Suprapubic skin (tissue), 3 donors: ENCODE measurements at regions not wholly inside any gene's neighbourhood (a gene's known extent, or its start where the extent isn't known, plus 50 kb on each side); places are given as distances from the start of the nearest gene placed in this dataset.

Experiments
- EP300 ChIP-seq: sonication (generic); formaldehyde crosslinking; IDR thresholded peaks from one replicate; pipeline ENCODE4 v1.6.1; 2017; ENCODE audit warnings: antibody characterized with exemption
- POLR2A ChIP-seq, 2 donors: fragments of 450-650 bp; IDR thresholded peaks; one replicate each; pipeline ENCODE4 v1.6.1; 2017; ENCODE audit warnings: antibody characterized with exemption in 2 of 2, mild to moderate bottlenecking in 2 of 2, moderate library complexity in 2 of 2
- TF ChIP-seq, protein P1 (sequence below), 2 donors: fragments of 200-600 bp in 1 of 2; fragments of 450-650 bp in 1 of 2; sonication (generic) in 1 of 2; IDR thresholded peaks; one replicate each; pipeline ENCODE4 v1.5.1; 2016 to 2019; ENCODE audit warnings: antibody characterized with exemption in 2 of 2, mild to moderate bottlenecking in 1 of 2, moderate library complexity in 1 of 2

DNA sequence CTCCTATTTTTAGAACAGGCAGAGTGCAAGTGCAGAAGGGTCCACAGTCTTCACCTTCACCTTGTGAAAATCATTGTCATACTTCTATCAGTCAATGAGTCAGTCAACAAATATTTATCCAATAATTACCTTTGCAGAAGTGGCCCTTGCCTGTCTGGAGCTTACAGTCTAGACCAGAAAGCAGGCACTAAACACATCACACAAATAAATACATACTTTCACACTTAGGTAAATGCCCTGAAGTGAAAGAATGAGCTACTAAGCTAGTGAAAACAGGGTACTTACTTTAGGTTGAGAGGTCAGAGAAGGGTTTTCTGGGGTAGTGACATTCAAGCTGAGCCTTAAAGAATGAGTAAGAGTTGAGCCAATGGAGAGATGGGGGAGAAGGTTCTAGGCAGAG, 421.9 kb upstream of the ADAMTSL1 start:
- TF ChIP-seq POLR2A (IDR thresholded peaks at IDR 0.05) (no peak), EP300 (no peak)
- TF ChIP-seq, protein P1, sequence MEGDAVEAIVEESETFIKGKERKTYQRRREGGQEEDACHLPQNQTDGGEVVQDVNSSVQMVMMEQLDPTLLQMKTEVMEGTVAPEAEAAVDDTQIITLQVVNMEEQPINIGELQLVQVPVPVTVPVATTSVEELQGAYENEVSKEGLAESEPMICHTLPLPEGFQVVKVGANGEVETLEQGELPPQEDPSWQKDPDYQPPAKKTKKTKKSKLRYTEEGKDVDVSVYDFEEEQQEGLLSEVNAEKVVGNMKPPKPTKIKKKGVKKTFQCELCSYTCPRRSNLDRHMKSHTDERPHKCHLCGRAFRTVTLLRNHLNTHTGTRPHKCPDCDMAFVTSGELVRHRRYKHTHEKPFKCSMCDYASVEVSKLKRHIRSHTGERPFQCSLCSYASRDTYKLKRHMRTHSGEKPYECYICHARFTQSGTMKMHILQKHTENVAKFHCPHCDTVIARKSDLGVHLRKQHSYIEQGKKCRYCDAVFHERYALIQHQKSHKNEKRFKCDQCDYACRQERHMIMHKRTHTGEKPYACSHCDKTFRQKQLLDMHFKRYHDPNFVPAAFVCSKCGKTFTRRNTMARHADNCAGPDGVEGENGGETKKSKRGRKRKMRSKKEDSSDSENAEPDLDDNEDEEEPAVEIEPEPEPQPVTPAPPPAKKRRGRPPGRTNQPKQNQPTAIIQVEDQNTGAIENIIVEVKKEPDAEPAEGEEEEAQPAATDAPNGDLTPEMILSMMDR (IDR thresholded peaks at IDR 0.05), result no peak
